ENCODE measurements at regions not wholly inside any gene's neighbourhood (a gene's known extent, or its start where the extent isn't known, plus 50 kb on each side); places are given as distances from the start of the nearest gene placed in this dataset.
"Not testable (repeated sequence)": the region's sequence is repeated elsewhere in the genome, so short reads cannot be mapped to it uniquely, and the experiment has no call there.

GRCh38 chr12:47610686-47611252 lies 95.1 kb downstream of the RPAP3 start:
- FAIRE-seq (no peak), DNase-seq (ENCODE audit: extremely low spot score, insufficient read length, low read depth) (no peak)

- FAIRE-seq: no peak
- DNase-seq (ENCODE audit: extremely low spot score, insufficient read length, low read depth): no peak
Observed at GRCh38 chr12:47609806-47610205, 96.0 kb downstream of the RPAP3 start.

GRCh38 chr12:47608671-47609070 lies 97.2 kb downstream of the RPAP3 start:
- FAIRE-seq; DNase-seq (ENCODE audit: extremely low spot score, insufficient read length, low read depth): not testable (repeated sequence)

- DNase-seq (ENCODE audit: extremely low spot score, insufficient read length, low read depth): no peak
- FAIRE-seq: no peak
Observed at GRCh38 chr12:47604221-47604873, 101.5 kb downstream of the RPAP3 start.

- no peak for DNase-seq (ENCODE audit: extremely low spot score, insufficient read length, low read depth)
- FAIRE-seq: no peak
Observed at GRCh38 chr12:47602949-47603558, 102.8 kb downstream of the RPAP3 start.

GRCh38 chr12:47602325-47602724 lies 103.5 kb downstream of the RPAP3 start:
- FAIRE-seq: no peak
- no peak for DNase-seq (ENCODE audit: extremely low spot score, insufficient read length, low read depth)

- no peak for FAIRE-seq
Observed at GRCh38 chr12:47601071-47601470, 104.8 kb downstream of the RPAP3 start.

GRCh38 chr12:47591795-47592194 lies 114.0 kb downstream of the RPAP3 start:
- DNase-seq (ENCODE audit: extremely low spot score, insufficient read length, low read depth) (no peak), FAIRE-seq (no peak)

More at GRCh38 chr12:47601071-47601470, 104.8 kb downstream of the RPAP3 start:
- no peak for DNase-seq (ENCODE audit: extremely low spot score, insufficient read length, low read depth)

- FAIRE-seq (no peak), DNase-seq (ENCODE audit: extremely low spot score, insufficient read length, low read depth) (no peak)
Observed at GRCh38 chr12:47591361-47591791, 114.5 kb downstream of the RPAP3 start.

- DNase-seq (ENCODE audit: extremely low spot score, insufficient read length, low read depth) (no peak), FAIRE-seq (no peak)
Observed at GRCh38 chr12:47590771-47591360, 115.0 kb downstream of the RPAP3 start.

GRCh38 chr12:47586952-47587669 lies 118.7 kb downstream of the RPAP3 start:
- DNase-seq (ENCODE audit: extremely low spot score, insufficient read length, low read depth) (no peak), FAIRE-seq (no peak)

GRCh38 chr12:47585507-47585906 lies 120.3 kb downstream of the RPAP3 start:
- no peak for DNase-seq (ENCODE audit: extremely low spot score, insufficient read length, low read depth)
- FAIRE-seq: no peak

GRCh38 chr12:47578836-47579235 lies 127.0 kb downstream of the RPAP3 start:
- FAIRE-seq (no peak), DNase-seq (ENCODE audit: extremely low spot score, insufficient read length, low read depth) (no peak)

GRCh38 chr12:47577206-47577989 lies 128.4 kb downstream of the RPAP3 start:
- DNase-seq (ENCODE audit: extremely low spot score, insufficient read length, low read depth) (no peak), FAIRE-seq (no peak)

- DNase-seq (ENCODE audit: extremely low spot score, insufficient read length, low read depth): no peak
- no peak for FAIRE-seq
Observed at GRCh38 chr12:47576289-47576945, 129.4 kb downstream of the RPAP3 start.

GRCh38 chr12:47574252-47575021 lies 131.4 kb downstream of the RPAP3 start:
- FAIRE-seq: no peak
- no peak for DNase-seq (ENCODE audit: extremely low spot score, insufficient read length, low read depth)

GRCh38 chr12:47573146-47573659 lies 132.6 kb downstream of the RPAP3 start:
- DNase-seq (ENCODE audit: extremely low spot score, insufficient read length, low read depth): no peak
- FAIRE-seq: no peak

GRCh38 chr12:47570151-47570550 lies 135.7 kb downstream of the RPAP3 start:
- FAIRE-seq (no peak), DNase-seq (ENCODE audit: extremely low spot score, insufficient read length, low read depth) (no peak)

Measured in GM18507 (cell line).